Lung microvascular endothelial cell (primary cell): ENCODE measurements at regions not wholly inside any gene's neighbourhood (a gene's known extent, or its start where the extent isn't known, plus 50 kb on each side); places are given as distances from the start of the nearest gene placed in this dataset.

Experiments
- DNase-seq, 2 donors: peaks; one replicate each; pipeline versions ENCODE4 v3.0.0 to v3.0.0-alpha.2; 2010; ENCODE audit warnings: low read depth in 2 of 2

DNA sequence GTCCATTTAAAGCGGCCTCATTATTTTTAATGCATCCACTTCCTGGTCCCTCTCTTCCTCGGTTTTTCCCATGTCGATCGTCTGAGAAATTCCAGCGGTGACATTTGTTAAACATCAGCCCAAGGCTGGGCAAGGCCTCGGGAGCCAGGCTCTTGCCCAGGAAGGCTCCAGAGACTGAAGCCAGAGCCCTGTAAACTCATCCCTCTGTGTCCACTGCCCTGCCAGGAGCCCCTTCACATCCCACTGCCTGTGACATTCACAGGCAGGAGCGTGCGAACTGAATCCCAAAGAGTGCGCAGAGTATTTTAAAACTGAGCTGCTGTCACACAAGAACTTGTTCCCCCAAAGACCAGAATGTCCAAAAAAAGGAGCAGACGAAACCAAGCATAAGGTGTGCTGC, 56.5 kb upstream of the ANO1 start:
- no peak for DNase-seq

DNA sequence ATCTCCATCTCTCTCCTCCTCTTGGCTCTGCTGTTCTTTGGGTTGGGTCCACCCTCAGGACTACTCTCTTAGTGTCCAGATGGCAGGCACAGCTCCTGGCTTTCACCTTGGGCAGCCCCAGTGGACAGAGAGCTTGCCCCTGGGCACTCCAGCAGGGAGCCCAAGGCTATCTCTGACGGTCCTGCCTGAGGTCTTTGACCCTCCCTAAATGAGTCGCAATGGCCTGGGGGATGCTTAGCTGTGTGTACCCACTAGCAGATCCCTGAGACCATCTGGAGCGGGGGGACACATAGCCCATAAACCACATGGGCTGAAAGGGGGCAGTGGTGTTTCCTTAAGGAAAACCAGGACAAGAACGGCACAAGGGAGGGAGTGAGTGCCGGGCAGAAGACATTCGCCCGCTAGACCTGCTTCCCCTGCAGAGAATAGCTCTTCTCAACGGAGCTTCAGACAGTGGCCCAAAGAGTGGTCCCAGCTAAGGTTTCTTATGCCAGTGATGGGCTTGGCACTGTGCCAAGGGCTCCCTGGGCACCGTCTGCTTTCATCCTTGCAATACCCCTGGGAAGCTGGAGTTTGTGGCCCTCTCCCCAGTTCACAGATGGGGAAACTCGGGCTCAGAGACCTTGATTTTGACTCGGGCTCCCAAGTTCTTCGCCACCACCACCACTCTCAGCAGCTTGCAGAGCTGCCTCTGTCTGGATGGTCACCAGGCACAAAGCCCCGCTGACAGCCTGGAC, 53.9 kb upstream of the ANO1 start:
- no peak for DNase-seq

DNA sequence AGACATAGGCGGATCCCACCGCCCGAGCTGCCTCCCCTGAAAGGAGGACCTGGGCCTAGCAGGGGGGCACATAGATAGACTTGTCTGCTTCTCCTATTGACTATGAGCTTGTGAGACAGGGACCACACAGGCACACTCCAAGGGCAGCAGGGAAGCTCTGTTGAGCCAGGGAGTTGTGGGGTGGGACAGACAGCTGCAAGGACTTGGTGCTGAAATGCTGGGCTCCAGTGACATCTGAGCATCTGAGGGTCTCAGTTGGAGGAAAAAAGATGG, 53.4 kb upstream of the ANO1 start:
- no peak for DNase-seq

DNA sequence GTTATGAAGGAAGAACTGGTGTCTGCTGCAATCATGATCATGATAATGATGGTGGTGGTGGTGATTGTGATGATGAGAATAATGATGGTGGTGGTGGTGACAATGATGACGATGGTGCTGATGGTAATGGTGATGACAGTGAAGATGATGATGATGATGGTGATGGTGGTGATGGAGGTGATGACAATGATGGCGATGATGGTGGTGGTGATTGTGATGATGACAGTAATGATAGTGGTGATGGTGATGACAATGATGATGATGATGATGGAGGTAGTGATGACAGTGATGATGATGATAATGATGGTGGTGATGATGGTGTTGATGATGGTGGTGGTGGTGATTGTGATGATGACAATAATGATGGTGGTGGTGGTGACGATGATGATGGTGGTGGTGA, 52.8 kb upstream of the ANO1 start:
- no peak for DNase-seq

DNA sequence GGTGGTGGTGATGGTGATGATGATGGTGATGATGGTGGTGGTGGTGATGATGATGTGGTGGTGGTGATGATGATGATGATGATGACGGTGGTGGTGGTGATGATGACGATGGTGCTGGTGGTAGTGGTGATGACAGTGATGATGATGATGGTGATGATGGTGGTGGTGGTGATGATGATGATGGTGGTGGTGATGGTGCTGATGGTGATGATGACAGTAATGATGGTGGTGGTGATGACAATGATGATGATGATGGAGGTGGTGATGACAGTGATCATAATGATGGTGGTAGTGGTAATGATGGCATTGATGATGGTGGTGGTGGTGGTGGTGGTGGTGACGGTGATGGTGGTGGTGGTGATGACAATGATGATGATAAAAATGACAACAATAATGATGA, 52.1 kb upstream of the ANO1 start:
- no peak for DNase-seq

DNA sequence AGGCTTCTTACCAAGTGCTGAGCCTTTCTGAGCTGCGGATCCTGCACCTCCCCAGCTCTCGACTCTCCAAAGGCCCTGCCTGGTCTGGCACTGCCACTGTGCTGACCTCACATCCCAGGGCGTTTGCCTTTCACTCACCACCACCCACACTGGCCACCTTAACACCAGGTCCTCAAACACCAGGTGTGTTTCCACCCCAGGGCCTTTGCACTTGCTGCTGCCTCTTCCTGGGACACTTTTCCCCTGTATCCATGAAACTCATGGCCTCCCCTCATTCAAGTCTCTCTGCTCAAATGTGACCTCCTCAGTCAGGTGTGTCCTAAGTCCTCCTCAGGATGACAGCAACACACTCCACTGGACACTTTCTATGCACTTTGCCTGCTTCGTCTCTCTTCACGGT, 51.4 kb upstream of the ANO1 start:
- no peak for DNase-seq

DNA sequence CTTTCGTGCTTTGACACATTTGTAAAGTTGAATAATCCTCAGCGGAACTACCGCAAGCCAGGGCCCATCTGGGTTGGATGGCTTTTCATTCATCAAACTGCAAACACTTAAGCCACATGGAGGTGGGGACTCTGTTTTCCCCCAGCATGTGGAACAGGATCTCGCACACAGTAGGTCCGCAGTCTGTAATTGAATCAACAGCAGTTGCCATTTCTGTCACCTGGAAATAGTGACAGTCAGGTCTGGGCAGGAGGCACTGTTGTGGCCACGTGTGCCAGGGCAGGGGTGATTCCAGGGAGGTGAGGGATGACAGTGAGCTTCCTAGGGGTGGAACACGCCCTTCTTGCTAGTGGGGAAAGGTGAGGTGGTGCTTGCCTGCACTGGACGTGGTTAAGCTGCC, 50.7 kb upstream of the ANO1 start:
- DNase-seq, result no peak

DNA sequence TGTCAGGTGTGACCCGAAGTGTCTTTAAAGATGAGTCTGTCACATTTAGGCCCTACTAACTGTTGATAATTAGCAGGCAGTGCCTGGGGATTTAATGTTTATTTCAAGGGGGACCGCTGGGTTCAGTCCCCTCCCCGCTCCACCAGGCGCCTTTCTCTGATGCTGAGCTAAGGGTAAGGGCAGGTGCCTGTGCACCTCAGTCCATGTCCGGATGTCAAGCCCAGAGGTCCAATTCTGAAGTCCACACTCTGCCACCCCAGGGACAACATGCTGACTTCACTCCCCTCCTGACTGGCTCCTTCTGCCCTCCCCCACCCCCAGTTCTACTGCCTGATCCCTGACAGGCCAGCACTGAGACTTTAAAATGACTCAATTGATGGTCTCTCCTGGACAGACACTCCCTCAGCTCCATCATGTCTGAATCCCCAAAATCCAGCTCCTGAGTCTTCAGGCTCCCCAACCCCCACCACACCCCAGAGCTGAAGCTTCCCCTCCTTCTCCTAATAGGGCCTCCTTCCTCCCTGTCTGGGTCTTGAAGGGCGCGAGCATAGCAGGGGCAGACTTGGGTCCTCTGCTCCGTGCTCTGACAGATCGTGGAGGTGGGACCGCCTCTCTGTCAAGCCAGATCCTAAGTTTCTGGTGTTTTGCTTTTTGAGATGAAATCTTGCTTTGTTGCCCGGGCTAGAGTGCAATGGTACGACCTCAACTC, 49.8 kb upstream of the ANO1 start:
- DNase-seq, result no peak
